Neural crest cell (in vitro differentiated cells): ENCODE measurements at regions not wholly inside any gene's neighbourhood (a gene's known extent, or its start where the extent isn't known, plus 50 kb on each side); places are given as distances from the start of the nearest gene placed in this dataset.
"Not testable (repeated sequence)": the region's sequence is repeated elsewhere in the genome, so short reads cannot be mapped to it uniquely, and the experiment has no call there.

Experiments used
- DNase-seq: peaks from one replicate; pipeline ENCODE4 v3.0.0; 2021; ENCODE audit warnings: low read depth, mixed read lengths, low spot score
- H3K27ac Mint-ChIP-seq: one replicate; pipeline ENCODE4 v1.8.0; 2021; ENCODE audit warnings: mild to moderate bottlenecking, mixed read lengths; ENCODE audit not compliant: unreplicated experiment
- H3K27me3 Mint-ChIP-seq: 2 replicates; pipeline ENCODE4 v1.8.0; 2021; ENCODE audit warnings: low read depth, mild to moderate bottlenecking, mixed read lengths
- H3K36me3 Mint-ChIP-seq: 2 replicates; pipeline ENCODE4 v1.8.0; 2021; ENCODE audit warnings: low read depth, mild to moderate bottlenecking, mixed read lengths
- H3K4me1 Mint-ChIP-seq: 2 replicates; pipeline ENCODE4 v1.8.0; 2021; ENCODE audit warnings: mixed read lengths
- H3K4me3 Mint-ChIP-seq: one replicate; pipeline ENCODE4 v1.8.0; 2021; ENCODE audit warnings: mild to moderate bottlenecking, mixed read lengths
- H3K9me3 Mint-ChIP-seq: 2 replicates; pipeline ENCODE4 v1.8.0; 2021; ENCODE audit warnings: mixed read lengths

GRCh38 chr1:243074224-243074623 lies 180.9 kb downstream of the CEP170 start:
- not testable (repeated sequence) for H3K27ac Mint-ChIP-seq, H3K9me3 Mint-ChIP-seq, H3K36me3 Mint-ChIP-seq, H3K4me1 Mint-ChIP-seq, DNase-seq, H3K4me3 Mint-ChIP-seq, H3K27me3 Mint-ChIP-seq

DNA sequence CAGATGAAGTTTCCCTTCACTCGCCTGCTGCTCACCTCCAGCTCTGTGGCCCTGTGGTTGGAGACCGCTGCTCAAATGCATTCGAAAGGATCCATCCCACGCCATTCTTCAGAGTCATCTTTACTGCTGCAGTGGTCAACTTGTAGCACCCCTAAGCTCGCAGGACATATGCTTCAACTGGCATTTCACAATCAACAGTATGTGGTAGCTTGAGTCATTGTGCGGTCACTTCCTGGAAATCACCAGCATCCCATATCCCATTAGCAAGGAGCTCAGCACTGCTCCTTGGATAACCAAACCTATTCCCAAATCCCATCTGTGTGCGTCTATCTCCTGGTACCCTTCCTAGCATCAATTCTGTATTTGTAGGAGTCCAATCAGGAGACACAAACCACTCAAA lies 188.0 kb downstream of the CEP170 start:
- H3K27ac Mint-ChIP-seq, H3K27me3 Mint-ChIP-seq, DNase-seq, H3K9me3 Mint-ChIP-seq, H3K4me3 Mint-ChIP-seq, H3K4me1 Mint-ChIP-seq, H3K36me3 Mint-ChIP-seq: not testable (repeated sequence)

GRCh38 chr1:243061965-243062364 lies 193.1 kb downstream of the CEP170 start:
- not testable (repeated sequence) for H3K36me3 Mint-ChIP-seq, H3K4me1 Mint-ChIP-seq, H3K4me3 Mint-ChIP-seq, H3K27me3 Mint-ChIP-seq, H3K9me3 Mint-ChIP-seq, DNase-seq
- peak overlapping the region; percentile 35 for H3K27ac Mint-ChIP-seq

- not testable (repeated sequence) for H3K4me1 Mint-ChIP-seq, H3K36me3 Mint-ChIP-seq, DNase-seq, H3K9me3 Mint-ChIP-seq, H3K27ac Mint-ChIP-seq, H3K4me3 Mint-ChIP-seq, H3K27me3 Mint-ChIP-seq
Measured at GRCh38 chr1:243055510-243055909, 199.6 kb downstream of the CEP170 start.

GRCh38 chr1:243055091-243055490 lies 200.0 kb downstream of the CEP170 start:
- H3K27ac Mint-ChIP-seq, H3K9me3 Mint-ChIP-seq, H3K27me3 Mint-ChIP-seq, H3K4me3 Mint-ChIP-seq, H3K36me3 Mint-ChIP-seq, H3K4me1 Mint-ChIP-seq, DNase-seq: not testable (repeated sequence)

GRCh38 chr1:243054681-243055080 lies 200.4 kb downstream of the CEP170 start:
- H3K4me1 Mint-ChIP-seq, H3K27me3 Mint-ChIP-seq, DNase-seq, H3K27ac Mint-ChIP-seq, H3K9me3 Mint-ChIP-seq, H3K36me3 Mint-ChIP-seq, H3K4me3 Mint-ChIP-seq: not testable (repeated sequence)

- H3K27ac Mint-ChIP-seq, DNase-seq, H3K4me1 Mint-ChIP-seq, H3K9me3 Mint-ChIP-seq, H3K27me3 Mint-ChIP-seq, H3K4me3 Mint-ChIP-seq, H3K36me3 Mint-ChIP-seq: not testable (repeated sequence)
Measured at GRCh38 chr1:243053048-243053447, 202.0 kb downstream of the CEP170 start.

DNA sequence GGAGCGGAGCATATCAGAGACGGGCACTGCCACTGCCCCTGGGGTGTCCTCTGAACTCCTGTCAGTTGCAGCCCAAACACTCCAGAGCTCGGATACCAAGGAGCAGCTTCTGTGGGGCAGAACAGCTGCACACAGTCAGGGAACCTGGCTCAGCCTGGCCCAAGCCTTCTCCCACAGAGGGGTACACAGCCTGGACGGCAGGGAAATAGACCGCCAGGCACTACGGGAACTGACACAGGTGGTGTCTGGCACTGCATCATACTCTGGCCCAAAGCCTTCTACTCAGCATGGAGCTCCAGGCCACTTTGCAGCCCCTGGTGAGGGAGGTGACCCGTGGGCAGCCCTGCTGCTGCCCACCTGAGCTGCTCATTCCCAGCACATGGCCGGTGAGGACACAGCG lies 204.5 kb downstream of the CEP170 start:
- not testable (repeated sequence) for DNase-seq, H3K27me3 Mint-ChIP-seq, H3K36me3 Mint-ChIP-seq, H3K4me1 Mint-ChIP-seq, H3K27ac Mint-ChIP-seq, H3K4me3 Mint-ChIP-seq, H3K9me3 Mint-ChIP-seq

GRCh38 chr1:243049716-243050115 lies 205.4 kb downstream of the CEP170 start:
- H3K4me1 Mint-ChIP-seq, H3K4me3 Mint-ChIP-seq, H3K36me3 Mint-ChIP-seq, H3K9me3 Mint-ChIP-seq, H3K27me3 Mint-ChIP-seq, DNase-seq, H3K27ac Mint-ChIP-seq: not testable (repeated sequence)

DNA sequence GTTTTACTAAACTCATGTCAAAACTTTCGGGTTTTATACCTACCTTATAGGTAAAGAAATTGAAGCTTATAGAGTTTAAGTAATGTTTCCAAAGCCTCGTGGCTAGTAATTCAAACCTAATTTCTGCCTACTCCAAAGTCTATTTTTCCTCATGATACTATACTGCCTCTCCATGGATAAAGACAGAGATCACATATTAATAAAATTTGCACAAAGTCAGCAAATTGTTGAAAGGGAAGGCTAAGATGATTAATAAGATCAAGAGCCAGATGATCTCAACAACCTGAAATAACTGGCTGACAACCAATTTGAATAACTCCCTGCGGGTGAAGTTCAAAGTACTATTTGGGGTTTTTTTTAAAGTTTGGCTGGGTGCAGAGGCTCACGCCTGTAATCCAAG lies 233.7 kb downstream of the CEP170 start:
- H3K36me3 Mint-ChIP-seq, H3K4me1 Mint-ChIP-seq: not testable (repeated sequence)

DNA sequence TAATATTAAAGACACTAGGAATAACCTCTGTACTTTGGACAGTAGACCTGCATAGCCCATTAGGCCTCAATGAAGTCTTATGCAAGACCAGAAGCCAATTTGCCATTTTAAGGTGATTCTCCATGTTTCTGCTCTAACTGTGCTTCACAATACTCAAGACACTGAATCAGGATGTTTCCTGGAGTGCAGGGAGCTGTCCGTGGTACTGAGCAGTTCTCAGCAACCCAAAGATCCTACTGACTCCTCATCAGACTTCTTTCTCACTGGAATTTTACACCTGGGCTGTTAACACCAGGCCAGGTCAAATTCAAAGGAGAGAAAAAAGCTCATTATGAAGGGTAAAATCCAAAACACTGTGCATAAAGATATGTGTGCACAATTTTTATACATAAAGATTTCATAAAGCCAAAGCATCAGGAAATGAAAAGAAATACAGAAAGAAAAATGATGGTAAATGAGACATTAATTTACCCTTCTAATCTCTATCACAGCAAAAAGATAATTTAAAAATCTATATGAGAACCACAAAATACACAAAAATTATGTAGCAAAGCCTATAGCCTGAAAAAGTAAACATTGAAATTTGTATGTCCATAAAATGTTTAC lies 235.9 kb downstream of the CEP170 start:
- H3K4me3 Mint-ChIP-seq, H3K36me3 Mint-ChIP-seq, H3K27me3 Mint-ChIP-seq, H3K4me1 Mint-ChIP-seq, H3K9me3 Mint-ChIP-seq, H3K27ac Mint-ChIP-seq: not testable (repeated sequence)
- peak; percentile 74 for DNase-seq

More for the DNA sequence above, 233.7 kb downstream of the CEP170 start:
- H3K9me3 Mint-ChIP-seq, H3K27ac Mint-ChIP-seq, DNase-seq, H3K4me3 Mint-ChIP-seq, H3K27me3 Mint-ChIP-seq: not testable (repeated sequence)

DNA sequence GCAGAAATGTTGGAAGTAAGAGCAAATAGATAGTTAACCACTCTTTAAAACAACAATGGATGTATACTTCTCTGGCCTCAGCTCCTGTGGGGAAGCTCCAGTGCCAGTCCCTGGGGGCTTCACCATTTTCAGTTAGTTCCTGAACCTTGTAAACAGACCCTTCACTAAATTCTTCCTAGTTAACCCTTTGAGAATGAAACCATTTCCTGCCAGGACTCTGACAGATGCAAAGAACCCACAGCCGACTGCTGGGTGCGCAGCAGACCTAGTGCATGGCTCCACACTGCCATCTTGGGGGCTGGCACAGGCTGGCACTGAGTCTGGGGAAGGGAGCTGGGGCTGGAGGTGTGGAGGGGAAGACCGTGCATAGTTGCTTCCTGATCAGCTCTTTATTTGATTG lies 244.4 kb downstream of the CEP170 start:
- H3K27me3 Mint-ChIP-seq, H3K36me3 Mint-ChIP-seq, H3K4me1 Mint-ChIP-seq, DNase-seq, H3K4me3 Mint-ChIP-seq, H3K27ac Mint-ChIP-seq, H3K9me3 Mint-ChIP-seq: not testable (repeated sequence)

DNA sequence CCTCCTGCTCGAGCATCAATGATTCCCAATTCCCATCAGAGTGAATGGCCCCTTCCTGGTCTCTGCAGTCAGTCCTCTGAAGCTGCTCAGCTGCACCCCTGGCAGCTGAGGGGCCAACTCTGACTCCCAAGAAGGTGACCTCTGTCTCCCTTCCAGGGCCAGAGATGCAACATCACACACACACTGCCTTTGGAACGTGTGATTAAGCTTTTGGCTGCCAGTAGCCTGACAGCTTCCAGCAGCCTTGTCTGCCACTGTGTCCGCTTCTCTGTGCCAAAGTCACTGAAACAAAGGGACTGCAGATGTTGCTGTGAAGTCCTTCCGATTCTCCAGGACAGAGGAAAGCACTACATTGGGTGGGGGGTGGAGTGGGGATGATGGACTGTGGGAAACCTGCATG lies 254.1 kb downstream of the CEP170 start:
- H3K4me1 Mint-ChIP-seq, H3K4me3 Mint-ChIP-seq, DNase-seq, H3K27me3 Mint-ChIP-seq, H3K36me3 Mint-ChIP-seq, H3K27ac Mint-ChIP-seq, H3K9me3 Mint-ChIP-seq: not testable (repeated sequence)

GRCh38 chr1:242992776-242993175 lies 262.3 kb downstream of the CEP170 start:
- DNase-seq, H3K27ac Mint-ChIP-seq, H3K27me3 Mint-ChIP-seq, H3K9me3 Mint-ChIP-seq, H3K4me1 Mint-ChIP-seq, H3K4me3 Mint-ChIP-seq, H3K36me3 Mint-ChIP-seq: not testable (repeated sequence)

GRCh38 chr1:242985096-242985495 lies 270.0 kb downstream of the CEP170 start:
- H3K4me1 Mint-ChIP-seq, H3K4me3 Mint-ChIP-seq: not testable (repeated sequence)

More at GRCh38 chr1:242985096-242985495, 270.0 kb downstream of the CEP170 start:
- H3K9me3 Mint-ChIP-seq, H3K27me3 Mint-ChIP-seq, DNase-seq, H3K36me3 Mint-ChIP-seq, H3K27ac Mint-ChIP-seq: not testable (repeated sequence)
